ENCODE measurements at regions not wholly inside any gene's neighbourhood (a gene's known extent, or its start where the extent isn't known, plus 50 kb on each side); places are given as distances from the start of the nearest gene placed in this dataset.
A peak's percentile ranks its signal among the peaks of the same experiment; 100 is the strongest.

GRCh38 chr7:156173748-156174353, 361.6 kb upstream of the SHH start:
- DNase-seq: no peak

GRCh38 chr7:156173346-156173745, 361.1 kb upstream of the SHH start:
- no peak for DNase-seq

DNA sequence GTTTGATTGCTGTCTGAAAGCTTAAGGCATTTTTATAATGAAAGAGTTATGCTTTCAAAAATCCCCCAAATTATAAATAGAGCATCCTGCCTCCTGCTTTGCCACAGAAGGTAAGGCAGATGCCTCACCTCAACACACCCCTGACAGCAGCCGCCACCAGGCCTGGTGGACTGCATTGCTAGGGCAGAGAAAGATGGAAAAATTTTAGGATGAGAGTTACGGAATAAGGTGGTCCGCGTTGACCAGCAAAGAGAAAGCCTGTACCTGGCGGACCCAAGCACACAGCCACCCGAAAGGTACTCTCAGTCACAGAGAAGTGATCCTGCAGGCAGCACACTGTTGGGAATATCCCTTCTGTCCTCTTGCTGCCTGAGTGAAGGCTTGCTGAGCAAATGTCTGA, 360.4 kb upstream of the SHH start:
- DNase-seq: no peak

DNA sequence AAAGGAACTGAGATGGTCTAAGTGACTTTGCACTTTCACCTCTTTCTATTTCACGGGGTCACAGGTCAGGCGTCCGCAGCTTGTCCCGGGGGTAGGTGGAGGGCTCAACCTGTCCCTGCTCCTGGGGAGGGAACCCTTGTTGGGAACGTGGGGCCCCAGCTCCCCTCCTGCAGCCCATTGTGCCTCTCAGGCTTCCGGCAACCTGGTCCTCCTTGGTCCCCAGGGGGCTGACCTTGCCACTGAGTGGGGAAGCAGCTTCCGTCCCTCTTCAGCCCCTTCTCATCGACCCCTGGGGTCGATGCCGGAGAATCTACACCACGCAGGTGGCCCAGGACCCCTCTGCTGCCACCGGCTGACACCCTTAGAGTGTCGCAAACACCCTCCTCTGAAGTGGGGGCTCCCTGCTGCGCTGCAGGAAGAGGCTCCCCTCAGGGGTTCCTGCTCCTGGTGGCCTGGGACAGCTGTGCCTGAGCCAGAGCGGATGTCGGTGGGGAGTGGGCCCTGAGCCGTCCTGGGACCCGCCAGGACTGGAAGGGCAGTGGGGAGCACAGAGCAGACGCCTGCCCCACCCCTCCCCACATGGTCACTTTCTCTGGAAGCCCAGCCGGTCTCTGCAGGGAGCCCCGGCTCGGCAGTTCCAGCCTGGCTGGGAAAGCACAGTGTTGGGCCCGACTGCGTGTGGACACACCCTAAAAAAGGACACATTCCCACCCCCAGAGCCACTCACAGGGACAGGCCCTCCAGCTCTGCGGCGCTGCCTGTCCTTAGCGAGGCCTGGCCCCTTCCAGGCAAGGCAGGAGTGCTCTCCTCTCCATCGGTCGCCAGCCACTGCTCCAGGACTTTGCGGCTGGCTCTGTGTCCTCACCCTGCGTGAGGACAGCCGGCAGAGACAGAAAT, 357.5 kb upstream of the SHH start:
- DNase-seq: no peak

DNA sequence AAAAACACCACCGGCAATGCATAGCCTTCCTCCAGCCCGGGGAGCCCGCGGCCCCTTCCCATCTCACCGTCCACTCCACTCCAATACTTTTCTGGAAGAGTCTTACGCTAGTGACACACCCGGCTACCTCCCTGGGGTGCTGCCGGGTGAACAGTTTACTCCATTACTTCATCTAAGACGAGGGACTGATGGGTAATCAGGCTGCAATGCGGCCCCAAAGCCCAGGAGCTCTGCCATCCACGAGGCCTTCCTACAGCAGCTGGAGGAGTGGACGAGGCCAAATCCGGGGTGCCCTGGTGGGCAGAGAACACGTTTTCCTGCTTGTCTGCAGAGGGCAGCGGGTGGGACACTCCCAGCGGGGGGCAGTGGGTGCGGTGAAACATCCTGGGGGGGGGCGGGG, 356.2 kb upstream of the SHH start:
- no peak for DNase-seq

DNA sequence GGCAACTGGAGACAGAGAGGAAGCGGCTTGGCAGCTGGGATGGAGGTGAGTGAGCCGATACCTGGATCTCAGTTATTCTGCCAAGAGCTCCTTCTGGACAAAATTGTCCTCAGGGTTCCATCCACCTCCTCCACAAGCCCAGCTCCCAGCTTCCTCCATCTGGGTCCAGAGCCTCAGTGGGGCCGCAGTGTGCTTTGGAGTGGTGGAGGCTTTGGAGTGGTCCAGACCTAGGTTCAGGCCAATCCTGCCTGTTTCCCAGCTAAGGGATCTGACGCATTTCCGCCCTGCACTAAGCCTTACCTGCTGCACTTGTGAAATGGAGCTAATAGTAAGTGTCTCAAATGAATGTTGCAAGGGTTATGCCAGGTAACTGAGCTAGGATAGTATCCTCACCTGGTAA, 355.7 kb upstream of the SHH start:
- no peak for DNase-seq

- no peak for DNase-seq
Measured at GRCh38 chr7:156167417-156167807, 355.1 kb upstream of the SHH start.

- DNase-seq: no peak
Measured at GRCh38 chr7:156166692-156167416, 354.6 kb upstream of the SHH start.

GRCh38 chr7:156163747-156164146, 351.5 kb upstream of the SHH start:
- no peak for DNase-seq

DNA sequence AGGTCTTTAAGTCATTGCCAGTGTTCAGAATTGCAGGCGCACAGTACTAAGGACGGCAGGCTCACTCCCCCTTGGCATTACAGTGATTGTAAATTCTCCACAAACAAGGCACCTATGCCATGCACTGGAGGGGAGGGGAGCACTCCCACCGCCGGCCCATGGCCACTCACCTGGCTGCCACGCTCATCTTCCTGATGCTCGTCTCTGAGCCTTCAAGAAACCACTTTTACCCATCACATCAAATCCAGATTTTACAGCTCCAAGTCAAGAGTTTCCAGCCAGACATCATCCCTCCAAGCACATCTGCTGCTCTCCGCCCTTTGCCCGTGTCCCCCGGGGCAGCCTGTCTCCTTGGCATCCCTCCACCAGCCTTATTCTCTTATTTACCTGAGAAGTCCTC, 350.2 kb upstream of the SHH start:
- DNase-seq: no peak

DNA sequence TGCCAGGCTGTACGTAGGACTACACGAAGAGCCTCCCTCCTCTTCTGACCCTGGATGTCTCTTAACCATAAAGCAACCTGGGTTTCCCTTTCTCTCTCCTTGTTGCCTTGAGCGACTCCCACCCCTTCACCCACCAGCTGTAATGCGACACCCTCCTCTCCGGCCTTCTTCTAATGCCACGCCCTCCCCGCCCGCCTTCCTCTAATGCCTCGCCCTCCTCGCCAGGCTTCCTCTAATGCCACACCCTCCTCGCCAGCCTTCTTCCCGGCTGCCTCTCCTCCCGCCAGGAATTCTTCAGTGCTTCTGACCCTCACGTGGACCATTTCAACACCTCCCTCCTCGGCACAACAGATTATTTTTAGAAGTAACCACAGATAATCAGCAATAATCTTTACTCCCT, 348.5 kb upstream of the SHH start:
- DNase-seq: no peak

DNA sequence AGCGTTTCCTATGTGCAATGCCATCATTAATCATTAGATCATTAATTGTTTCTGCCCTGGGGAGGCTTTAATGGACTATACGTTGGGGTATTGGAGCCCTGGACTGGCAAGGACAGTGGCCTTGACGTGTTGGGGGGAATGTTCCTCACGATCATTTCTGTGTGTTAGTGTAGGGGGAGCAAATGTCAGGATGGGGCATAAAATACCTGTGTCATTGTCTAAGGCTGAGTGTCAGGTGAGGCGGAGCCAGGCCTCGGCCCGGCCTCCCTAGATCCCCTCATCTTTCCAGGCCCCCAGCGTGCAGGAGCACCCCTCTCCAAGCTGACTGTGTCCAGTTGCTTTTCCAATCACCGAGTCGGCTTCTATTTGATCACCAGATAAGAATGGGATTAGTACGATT, 346.4 kb upstream of the SHH start:
- no peak for DNase-seq

DNA sequence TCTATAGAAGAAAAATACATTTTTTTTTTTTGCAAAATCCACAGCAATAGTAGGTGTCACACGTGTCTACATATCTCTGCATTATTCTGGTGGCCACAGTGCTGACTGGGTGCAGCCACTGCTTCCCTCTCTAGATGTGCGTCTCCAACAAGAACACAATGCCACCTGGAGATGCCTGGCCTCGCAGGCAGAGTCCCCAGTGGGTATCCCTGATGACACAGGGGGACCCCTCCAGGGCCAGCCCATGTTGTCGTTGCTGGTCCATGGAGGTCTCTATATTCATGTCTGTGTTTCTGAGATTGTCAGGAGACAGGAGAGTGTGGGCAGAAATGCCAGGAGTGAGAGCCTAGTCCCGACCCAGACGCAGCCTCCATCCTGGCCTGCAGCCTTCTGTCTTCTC, 345.9 kb upstream of the SHH start:
- no peak for DNase-seq

DNA sequence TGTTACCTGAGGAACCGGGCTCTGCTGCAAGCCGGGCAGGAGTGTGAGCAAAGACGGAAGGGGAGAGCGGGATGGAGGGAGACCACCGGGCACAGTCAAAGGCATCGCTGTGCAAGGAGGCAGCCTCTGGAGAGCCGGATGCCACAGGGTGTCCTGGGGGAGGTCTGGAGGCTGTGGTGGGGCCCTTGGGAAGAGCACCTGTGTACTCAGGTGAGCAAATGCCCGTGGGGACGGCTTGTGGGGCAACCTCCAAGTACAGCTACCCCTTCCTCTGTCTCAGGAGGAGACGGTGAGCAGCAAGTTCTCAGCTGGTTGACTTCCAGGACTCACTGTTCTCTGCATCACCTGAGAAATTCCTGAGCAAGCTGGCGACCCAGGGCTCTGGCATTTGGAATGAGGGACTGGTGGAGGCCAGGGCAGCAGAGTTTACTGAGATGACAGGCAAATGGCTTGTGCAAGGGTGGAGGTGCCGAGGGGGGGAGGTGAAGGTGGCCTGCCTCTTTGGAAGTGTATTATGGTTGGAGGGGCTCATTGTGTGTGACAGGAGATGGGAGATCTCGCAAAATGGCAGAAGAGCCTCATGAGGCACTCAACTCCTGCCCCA, 345.2 kb upstream of the SHH start:
- no peak for DNase-seq

DNA sequence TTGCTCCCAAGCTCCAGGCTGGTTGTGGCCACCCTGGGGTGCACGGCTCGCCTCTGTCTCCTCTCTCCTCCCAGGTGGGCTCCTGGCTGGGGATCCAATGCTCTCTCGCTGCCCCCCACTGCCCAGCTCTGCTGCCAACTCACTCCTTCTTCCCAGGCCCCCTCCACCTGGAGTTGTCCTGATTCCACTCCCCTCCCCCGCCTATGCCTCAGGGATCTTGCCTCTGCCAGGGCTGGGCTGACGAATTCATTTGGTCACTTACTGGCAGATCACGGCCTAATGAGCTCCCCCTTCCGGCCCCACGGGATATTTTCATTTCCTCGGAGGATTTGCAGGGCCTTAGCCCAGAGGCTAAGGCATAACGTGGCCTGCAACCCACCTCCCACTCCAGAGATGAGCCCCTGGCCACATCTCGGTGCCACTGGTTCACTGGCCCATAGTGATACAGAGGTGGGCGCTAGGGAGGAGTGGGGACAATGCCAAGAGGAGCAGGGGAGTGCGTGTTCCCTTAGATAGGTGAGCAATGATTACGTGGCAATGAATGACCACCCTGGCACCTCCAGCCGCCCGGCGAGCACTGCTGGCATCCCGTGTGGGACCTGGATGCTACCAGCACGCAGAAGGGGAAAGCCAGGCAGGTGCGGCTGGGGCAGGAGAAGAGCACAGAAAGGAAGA, 344.6 kb upstream of the SHH start:
- DNase-seq: peak; percentile 19

GRCh38 chr7:156155988-156156733, 343.9 kb upstream of the SHH start:
- no peak for DNase-seq

DNA sequence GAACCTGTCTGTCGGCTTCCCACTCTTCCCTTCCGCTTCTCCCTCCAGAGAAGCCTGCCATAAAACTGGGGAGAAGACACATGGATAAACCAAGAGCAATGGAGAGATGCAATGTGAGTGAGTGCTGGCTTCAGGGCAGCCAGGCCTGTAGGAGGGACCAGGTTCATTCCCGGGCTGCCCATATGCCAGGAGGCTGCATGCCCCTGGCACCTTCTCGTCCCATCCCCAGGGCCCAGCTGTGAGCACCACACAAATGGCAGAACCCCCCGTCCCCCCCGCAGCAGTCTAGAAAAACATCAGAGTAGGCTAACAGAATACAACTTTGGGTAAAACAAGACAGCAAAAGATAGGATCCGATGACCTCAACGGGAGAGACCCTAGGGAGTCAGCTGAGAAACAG, 341.3 kb upstream of the SHH start:
- DNase-seq: no peak

DNA sequence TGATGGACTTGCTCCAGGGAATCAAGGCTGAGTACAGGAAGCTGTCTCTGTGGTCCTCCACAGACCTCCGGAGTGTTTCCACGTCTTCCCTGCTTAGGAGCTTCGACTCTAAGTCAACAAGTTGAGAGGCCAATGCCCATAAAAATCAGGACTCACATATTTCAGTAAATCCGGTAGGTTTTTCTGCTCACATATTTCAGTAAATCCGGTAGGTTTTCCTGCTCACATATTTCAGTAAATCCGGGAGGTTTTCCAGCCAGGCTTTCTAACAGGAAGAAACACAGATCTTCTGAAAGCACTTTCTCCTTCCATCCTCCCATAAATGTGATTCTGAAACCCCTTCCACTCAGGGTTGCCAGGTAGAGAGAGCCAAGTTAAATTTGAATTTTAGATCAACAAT, 340.1 kb upstream of the SHH start:
- DNase-seq: no peak

DNA sequence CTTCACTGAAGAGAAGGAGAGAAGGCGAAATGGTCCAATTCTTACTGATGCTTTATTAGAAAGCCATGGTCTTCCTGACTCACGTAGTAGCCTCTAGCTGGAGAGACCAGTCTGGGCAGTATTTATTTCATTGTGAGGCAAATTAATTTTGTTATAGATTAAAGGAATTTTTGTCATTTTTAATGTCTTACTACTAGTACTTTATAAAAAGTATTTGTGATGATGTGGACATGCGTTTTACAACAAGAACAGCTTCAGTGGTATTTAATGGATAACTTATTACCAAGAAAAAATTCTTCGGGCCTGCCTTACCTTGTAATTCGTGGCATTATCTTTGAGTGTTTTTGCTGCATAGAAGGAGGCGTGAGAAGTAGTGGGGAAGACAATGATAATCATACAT, 339.4 kb upstream of the SHH start:
- no peak for DNase-seq

GRCh38 chr7:156151078-156151477, 338.8 kb upstream of the SHH start:
- no peak for DNase-seq

DNA sequence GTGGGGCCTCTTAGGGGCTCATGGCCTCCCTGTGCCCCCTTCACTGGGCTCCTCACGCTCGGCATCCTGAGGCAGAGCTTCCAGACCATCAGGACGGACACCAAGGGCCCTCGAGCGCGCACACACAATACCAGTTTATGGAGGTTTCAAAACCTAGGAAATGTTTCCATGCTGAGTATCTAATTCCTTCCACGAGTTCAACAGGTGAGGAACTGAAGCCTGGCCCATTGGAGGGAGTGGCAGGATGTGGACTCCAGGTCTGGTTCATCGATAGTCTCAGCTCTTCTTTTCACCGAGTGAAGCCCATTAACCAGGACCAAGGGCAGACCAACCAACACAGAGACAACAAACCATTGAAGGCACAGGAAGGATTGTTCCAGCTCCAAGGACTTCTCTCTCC, 336.7 kb upstream of the SHH start:
- DNase-seq: no peak

GRCh38 chr7:156148547-156148946, 336.3 kb upstream of the SHH start:
- DNase-seq: no peak

All from MV-4-11 (cell line).